ENCODE measurements at regions not wholly inside any gene's neighbourhood (a gene's known extent, or its start where the extent isn't known, plus 50 kb on each side); places are given as distances from the start of the nearest gene placed in this dataset.

- H3K4me2 ChIP-seq (ENCODE audit: low read length), result no peak overlapping the region
- Mint-ChIP-seq H3K4me1 (ENCODE audit: low read depth, unreplicated experiment) (no peaks in the 10 kb centered on the region), H3K4me3 (ENCODE audit: unreplicated experiment) (no peak overlapping the region), H3K27me3 (ENCODE audit: low read depth, unreplicated experiment) (no peaks in the 10 kb centered on the region), H3K36me3 (ENCODE audit: low read depth, unreplicated experiment) (no peaks in the 10 kb centered on the region), H3K9me3 (ENCODE audit: unreplicated experiment) (no peaks in the 10 kb centered on the region), H3K27ac (ENCODE audit: unreplicated experiment) (no peak overlapping the region)
- DNase-seq (ENCODE audit: low read depth) (no peak), FAIRE-seq (no peak)
- no peaks in the 10 kb centered on the region for H3K4me1 ChIP-seq (ENCODE audit: insufficient read depth, low read length)
- H3K4me3 ChIP-seq (ENCODE audit: insufficient read depth, low read depth, low read length), result no peak overlapping the region
- H3K36me3 ChIP-seq (ENCODE audit: insufficient read depth, low read length), result no peaks in the 10 kb centered on the region
- H3K27ac ChIP-seq (ENCODE audit: low read depth, low read length), result no peak overlapping the region
- TF ChIP-seq EZH2 (IDR thresholded peaks at IDR 0.05; ENCODE audit: insufficient read depth, low read length) (no peak), CTCF (IDR thresholded peaks at IDR 0.05; ENCODE audit: insufficient read depth, low read depth, low read length) (no peak)
- no peaks in the 10 kb centered on the region for H4K20me1 ChIP-seq (ENCODE audit: insufficient read depth, low read length)
- no peak overlapping the region for H3K9ac ChIP-seq (ENCODE audit: low read length)
- H3K79me2 ChIP-seq (ENCODE audit: insufficient read depth, low read length), result no peaks in the 10 kb centered on the region
- no peaks in the 10 kb centered on the region for H3K27me3 ChIP-seq (ENCODE audit: insufficient read depth, low read length)
- no peak overlapping the region for H2AFZ ChIP-seq (ENCODE audit: low read depth, low read length)
- H3K9me3 ChIP-seq (ENCODE audit: insufficient read depth, low read depth, low read length), result no peaks in the 10 kb centered on the region
These were observed 112.7 kb downstream of the SLC35B3 start for GRCh38 chr6:8322659-8323058.

GRCh38 chr6:8321671-8322404, 113.5 kb downstream of the SLC35B3 start:
- Histone ChIP-seq H3K27me3 (ENCODE audit: insufficient read depth, low read length) (no peaks in the 10 kb centered on the region), H3K4me3 (ENCODE audit: insufficient read depth, low read depth, low read length) (no peak overlapping the region), H3K27ac (ENCODE audit: low read depth, low read length) (no peak overlapping the region), H4K20me1 (ENCODE audit: insufficient read depth, low read length) (no peaks in the 10 kb centered on the region), H3K9me3 (ENCODE audit: insufficient read depth, low read depth, low read length) (no peaks in the 10 kb centered on the region), H3K36me3 (ENCODE audit: insufficient read depth, low read length) (no peaks in the 10 kb centered on the region), H3K4me1 (ENCODE audit: insufficient read depth, low read length) (no peaks in the 10 kb centered on the region), H3K79me2 (ENCODE audit: insufficient read depth, low read length) (no peaks in the 10 kb centered on the region), H3K9ac (ENCODE audit: low read length) (no peak overlapping the region), H2AFZ (ENCODE audit: low read depth, low read length) (no peak overlapping the region), H3K4me2 (ENCODE audit: low read length) (no peak overlapping the region)
- DNase-seq (ENCODE audit: low read depth), result no peak
- Mint-ChIP-seq H3K27ac (ENCODE audit: unreplicated experiment) (no peak overlapping the region), H3K4me1 (ENCODE audit: low read depth, unreplicated experiment) (no peaks in the 10 kb centered on the region), H3K4me3 (ENCODE audit: unreplicated experiment) (no peak overlapping the region), H3K36me3 (ENCODE audit: low read depth, unreplicated experiment) (no peaks in the 10 kb centered on the region), H3K27me3 (ENCODE audit: low read depth, unreplicated experiment) (no peaks in the 10 kb centered on the region), H3K9me3 (ENCODE audit: unreplicated experiment) (no peaks in the 10 kb centered on the region)
- no peak for TF ChIP-seq EZH2 (IDR thresholded peaks at IDR 0.05; ENCODE audit: insufficient read depth, low read length)
- TF ChIP-seq CTCF (IDR thresholded peaks at IDR 0.05; ENCODE audit: insufficient read depth, low read depth, low read length), result no peak
- no peak for FAIRE-seq

GRCh38 chr6:8315154-8315553, 120.2 kb downstream of the SLC35B3 start:
- no peak overlapping the region for H2AFZ ChIP-seq (ENCODE audit: low read depth, low read length)
- H3K36me3 ChIP-seq (ENCODE audit: insufficient read depth, low read length), result no peaks in the 10 kb centered on the region
- FAIRE-seq (no peak), DNase-seq (ENCODE audit: low read depth) (no peak)
- no peaks in the 10 kb centered on the region for H4K20me1 ChIP-seq (ENCODE audit: insufficient read depth, low read length)
- no peaks in the 10 kb centered on the region for H3K27me3 ChIP-seq (ENCODE audit: insufficient read depth, low read length)
- no peak overlapping the region for H3K4me2 ChIP-seq (ENCODE audit: low read length)
- no peaks in the 10 kb centered on the region for H3K4me1 Mint-ChIP-seq (ENCODE audit: low read depth, unreplicated experiment)
- H3K27ac ChIP-seq (ENCODE audit: low read depth, low read length), result no peak overlapping the region
- H3K4me3 ChIP-seq (ENCODE audit: insufficient read depth, low read depth, low read length), result no peak overlapping the region
- H3K27ac Mint-ChIP-seq (ENCODE audit: unreplicated experiment), result no peak overlapping the region
- no peak overlapping the region for H3K4me3 Mint-ChIP-seq (ENCODE audit: unreplicated experiment)
- TF ChIP-seq CTCF (IDR thresholded peaks at IDR 0.05; ENCODE audit: insufficient read depth, low read depth, low read length), result no peak
- no peak for TF ChIP-seq EZH2 (IDR thresholded peaks at IDR 0.05; ENCODE audit: insufficient read depth, low read length)
- H3K9ac ChIP-seq (ENCODE audit: low read length), result no peak overlapping the region
- no peaks in the 10 kb centered on the region for H3K9me3 Mint-ChIP-seq (ENCODE audit: unreplicated experiment)
- H3K27me3 Mint-ChIP-seq (ENCODE audit: low read depth, unreplicated experiment), result no peaks in the 10 kb centered on the region
- H3K9me3 ChIP-seq (ENCODE audit: insufficient read depth, low read depth, low read length), result no peaks in the 10 kb centered on the region
- H3K36me3 Mint-ChIP-seq (ENCODE audit: low read depth, unreplicated experiment), result no peaks in the 10 kb centered on the region
- H3K79me2 ChIP-seq (ENCODE audit: insufficient read depth, low read length), result no peaks in the 10 kb centered on the region
- H3K4me1 ChIP-seq (ENCODE audit: insufficient read depth, low read length), result no peaks in the 10 kb centered on the region

Measured in astrocyte (in vitro differentiated cells and primary cell).